ENCODE measurements at regions not wholly inside any gene's neighbourhood (a gene's known extent, or its start where the extent isn't known, plus 50 kb on each side); places are given as distances from the start of the nearest gene placed in this dataset.

DNA sequence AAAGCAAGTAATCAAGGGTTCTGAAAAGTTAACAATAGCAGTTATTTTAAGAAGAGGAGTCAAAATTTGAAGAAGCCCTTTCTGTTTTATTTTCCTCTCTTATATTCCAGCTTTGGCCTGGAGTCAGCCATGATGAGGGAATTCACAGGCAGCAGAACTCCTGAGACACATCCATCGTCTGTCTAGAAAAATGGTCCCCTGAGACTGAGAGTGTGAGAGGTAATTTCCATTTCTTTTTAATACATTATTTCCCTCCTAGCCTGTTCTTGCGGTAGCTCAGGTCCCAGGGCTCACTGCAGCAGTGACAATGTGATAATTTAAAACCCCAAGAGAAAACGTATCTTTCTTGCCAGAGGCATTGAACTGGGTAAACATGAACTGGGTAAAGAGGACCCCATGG, 296.0 kb downstream of the SMOC2 start:
- no peak for DNase-seq

DNA sequence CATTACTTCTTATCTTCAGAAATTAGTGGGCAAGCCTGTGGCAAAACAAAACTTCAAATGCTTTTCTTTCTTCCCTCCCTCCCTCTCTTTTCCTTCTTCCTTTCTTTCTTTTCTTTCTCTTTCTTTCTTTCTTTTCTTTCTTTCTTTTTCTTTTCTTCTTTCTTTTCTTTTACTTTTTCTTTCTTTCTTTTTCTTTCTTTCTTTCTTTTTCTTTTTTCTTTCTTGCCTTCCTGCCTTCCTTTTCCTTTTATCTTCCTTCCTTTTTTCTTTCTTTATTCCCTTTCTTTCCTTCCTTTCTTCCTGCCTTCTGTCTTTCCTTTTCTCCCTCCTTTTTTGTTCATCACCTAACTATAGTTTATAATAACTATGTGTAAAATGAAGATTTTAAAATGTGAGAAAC, 295.1 kb downstream of the SMOC2 start:
- DNase-seq = no peak

- no peak for DNase-seq
These were observed 294.4 kb downstream of the SMOC2 start for GRCh38 chr6:168735268-168735949.

- no peak for DNase-seq
These were observed 293.5 kb downstream of the SMOC2 start for GRCh38 chr6:168734523-168734922.

GRCh38 chr6:168732676-168733075, 291.7 kb downstream of the SMOC2 start:
- DNase-seq = no peak

- no peak for DNase-seq
These were observed 290.1 kb downstream of the SMOC2 start for GRCh38 chr6:168730931-168731716.

GRCh38 chr6:168728056-168728455, 287.1 kb downstream of the SMOC2 start:
- no peak for DNase-seq

GRCh38 chr6:168726312-168726856, 285.4 kb downstream of the SMOC2 start:
- DNase-seq = no peak

DNA sequence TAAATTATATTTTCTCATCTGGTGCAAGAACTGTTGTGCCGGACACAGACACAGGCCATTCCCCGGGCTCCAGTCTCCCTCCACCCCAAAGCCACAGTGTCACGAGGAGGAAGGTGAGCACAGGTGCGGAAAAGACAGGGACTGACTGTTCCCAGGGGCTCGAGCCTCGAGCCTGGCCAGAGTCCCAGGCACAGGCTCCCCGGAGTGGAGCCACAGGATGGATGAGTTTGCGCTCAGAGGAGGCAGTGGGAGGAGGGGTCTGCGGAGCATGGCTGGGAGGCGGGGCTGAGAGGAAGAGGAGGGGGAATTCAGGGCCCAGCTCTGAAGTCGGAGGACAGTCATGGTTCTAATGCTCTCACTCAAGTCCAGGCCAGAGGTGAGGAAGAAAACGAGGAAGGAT, 284.8 kb downstream of the SMOC2 start:
- no peak for DNase-seq

DNA sequence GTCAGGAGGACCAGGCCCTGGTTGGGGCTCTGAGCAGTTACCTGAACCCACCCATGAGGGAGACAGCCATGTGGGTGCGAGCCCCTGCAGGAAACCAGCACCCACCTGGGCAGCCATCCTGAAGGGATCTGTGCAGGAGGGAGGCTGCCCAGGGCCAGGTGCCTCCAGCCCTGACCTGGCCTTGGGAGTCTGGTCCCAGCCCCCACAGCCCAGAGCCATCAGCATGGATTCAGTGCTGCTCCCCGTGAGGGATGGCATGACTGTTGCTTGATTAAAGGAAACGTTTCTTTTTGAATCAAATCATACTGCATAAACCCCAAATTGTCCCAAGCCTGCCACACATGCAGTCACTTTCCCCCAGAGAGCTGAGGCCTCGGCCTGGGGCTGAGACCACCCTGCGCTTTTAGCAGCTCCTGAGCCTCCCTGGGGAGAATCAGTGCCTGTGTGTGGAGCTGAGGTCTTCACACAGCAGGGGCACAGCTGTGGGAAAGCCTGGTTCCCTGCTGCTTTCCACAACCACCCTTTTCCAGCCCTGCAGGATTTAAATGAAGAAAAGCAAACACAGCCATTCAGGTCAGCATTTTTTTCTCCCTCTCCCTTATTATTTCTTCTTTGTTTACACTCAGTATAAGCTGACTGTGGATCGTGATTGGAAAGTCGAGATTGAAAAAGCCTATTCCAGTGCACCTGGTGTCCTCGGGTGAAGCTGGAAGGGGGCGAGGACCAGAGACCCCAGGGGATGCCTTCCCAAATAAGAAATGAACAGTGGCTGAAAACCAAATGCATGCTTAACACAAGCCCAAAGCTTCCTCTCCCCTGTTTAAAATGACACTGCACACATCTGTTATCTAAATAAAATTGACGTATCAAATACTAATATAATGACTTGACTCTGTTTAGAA, 283.9 kb downstream of the SMOC2 start:
- no peak for DNase-seq

- DNase-seq = no peak
These were observed 283.0 kb downstream of the SMOC2 start for GRCh38 chr6:168724033-168724432.

- no peak for DNase-seq
These were observed 281.4 kb downstream of the SMOC2 start for GRCh38 chr6:168722397-168722796.

DNA sequence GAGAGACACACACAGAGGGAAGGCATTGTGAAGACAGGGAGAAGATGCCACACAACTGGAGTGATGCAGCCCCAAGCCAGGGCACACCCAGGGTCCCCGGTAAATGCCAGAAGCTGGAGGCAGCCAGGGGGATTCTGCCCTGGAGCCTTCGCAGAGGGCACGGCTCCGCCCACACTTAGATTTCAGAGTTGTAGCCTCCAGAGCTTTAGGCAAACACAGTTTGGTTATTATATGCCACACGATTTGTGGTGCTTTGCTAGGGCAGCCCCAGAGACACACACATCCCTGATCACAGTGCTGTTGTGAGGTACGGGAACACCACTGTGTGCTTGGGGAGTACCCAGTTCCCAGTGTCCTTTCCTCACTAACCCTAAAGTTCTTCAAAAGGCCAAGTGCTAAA, 280.6 kb downstream of the SMOC2 start:
- DNase-seq = no peak

GRCh38 chr6:168719901-168720300, 278.9 kb downstream of the SMOC2 start:
- DNase-seq = no peak

DNA sequence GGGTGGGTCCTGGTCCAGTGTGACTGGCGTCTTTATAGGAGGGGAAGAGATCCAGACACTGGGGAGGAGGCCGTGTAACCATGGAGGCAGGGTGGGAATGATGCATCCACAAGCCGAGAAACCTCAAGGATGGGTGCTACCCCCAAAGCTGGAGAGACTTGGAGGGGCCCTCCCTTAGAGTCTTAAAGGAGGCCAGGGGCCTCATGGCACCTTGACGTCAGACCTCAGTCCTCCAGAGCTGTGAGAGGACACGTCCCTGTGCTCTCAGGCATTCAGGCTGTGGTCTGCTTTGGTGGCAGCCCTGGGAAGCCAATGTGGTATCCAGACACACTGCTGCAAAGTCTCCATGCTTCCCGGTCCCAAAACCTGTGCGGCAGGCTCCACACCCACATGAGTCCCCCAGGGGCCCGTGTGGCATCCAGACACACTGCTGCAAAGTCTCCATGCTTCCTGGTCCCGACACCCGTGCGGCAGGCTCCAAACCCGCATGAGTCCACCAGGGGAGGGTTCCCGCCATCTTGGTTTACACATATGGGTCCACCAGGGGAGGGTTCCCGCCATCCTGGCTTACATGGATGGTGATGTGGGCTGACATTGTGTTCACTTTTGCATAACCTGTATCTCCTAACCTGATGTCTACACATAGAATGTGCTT, 278.0 kb downstream of the SMOC2 start:
- DNase-seq = no peak

Data from hippocampal formation (tissue), 2 donors.